ENCODE measurements at regions not wholly inside any gene's neighbourhood (a gene's known extent, or its start where the extent isn't known, plus 50 kb on each side); places are given as distances from the start of the nearest gene placed in this dataset.

DNA sequence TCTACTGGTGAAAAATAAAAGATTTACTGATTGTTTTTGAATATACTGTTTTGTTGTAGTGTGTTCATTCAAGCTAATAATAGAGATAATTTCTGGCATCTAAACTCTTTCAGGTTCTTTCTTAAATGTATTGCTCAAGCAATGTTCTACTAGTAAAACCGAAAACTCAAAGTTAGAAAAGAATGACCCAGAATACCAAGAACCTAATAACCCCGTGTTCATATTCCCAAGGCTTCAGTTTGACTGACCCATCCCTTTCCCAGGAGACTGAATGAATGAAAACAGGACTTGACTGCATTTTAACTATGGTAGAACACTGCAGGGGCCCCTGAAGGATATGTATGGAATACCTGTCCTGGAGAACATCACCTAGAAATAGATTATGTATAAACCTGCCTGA is 375.3 kb downstream of the MAFB start:
- DNase-seq, result no peak
- intact Hi-C loops (cut with micrococcal nuclease), result no loop called here
- H3K4me3 Mint-ChIP-seq, result no peak overlapping the region
- no peaks in the 10 kb centered on the region for H3K9me3 ChIP-seq (ENCODE audit: control insufficient read depth in 1 of 2, low read length in 2 of 2)
- no peak overlapping the region for H3K27ac ChIP-seq (ENCODE audit: low read depth, low read length)
- H3K4me1 Mint-ChIP-seq, result no peaks in the 10 kb centered on the region
- no peaks in the 10 kb centered on the region for H3K4me1 ChIP-seq (ENCODE audit: insufficient read depth, low read length)
- peaks cover 1 to 4% of the 10 kb centered on the region in 2 donors for H3K27me3 Mint-ChIP-seq
- peaks cover 0 to 6% (median 0%) of the 10 kb centered on the region in 8 donors for H3K9me3 Mint-ChIP-seq
- CTCF ChIA-PET (ENCODE audit: partially characterized antibody), result no interaction called here
- no peak overlapping the region for H3K27ac Mint-ChIP-seq
- H3K4me3 ChIP-seq (ENCODE audit: low read length in 2 of 2), result no peak overlapping the region
- no peaks in the 10 kb centered on the region for H3K27me3 ChIP-seq (ENCODE audit: insufficient read depth, low read length)
- no peaks in the 10 kb centered on the region for H3K36me3 Mint-ChIP-seq
- POLR2A ChIA-PET (ENCODE audit: partially characterized antibody), result no interaction called here
- H3K36me3 ChIP-seq (ENCODE audit: insufficient read depth, low read length), result no peaks in the 10 kb centered on the region

DNA sequence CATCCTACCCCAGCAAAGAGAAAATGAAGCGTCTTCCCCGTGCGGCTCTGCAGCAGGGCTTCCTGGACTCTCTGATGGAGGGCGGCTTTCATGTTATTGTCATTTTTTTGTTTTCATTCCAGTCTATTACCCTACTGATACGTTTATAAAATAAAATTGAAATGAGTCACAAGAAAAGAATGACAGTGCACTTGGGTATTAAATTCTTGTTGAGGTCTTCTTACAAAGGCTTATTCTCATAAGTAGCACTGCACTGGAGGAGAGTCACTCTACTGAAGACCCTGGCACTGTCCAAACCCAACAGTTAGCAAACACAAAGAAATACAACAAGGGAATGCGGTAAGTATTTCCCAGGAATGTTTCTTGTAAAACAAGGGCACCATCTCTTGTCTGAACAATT is 379.3 kb downstream of the MAFB start:
- H3K4me1 ChIP-seq (ENCODE audit: insufficient read depth, low read length), result no peaks in the 10 kb centered on the region
- H3K4me1 Mint-ChIP-seq, result no peaks in the 10 kb centered on the region
- no peak overlapping the region for H3K4me3 Mint-ChIP-seq
- DNase-seq, result no peak
- no peaks in the 10 kb centered on the region for H3K36me3 ChIP-seq (ENCODE audit: insufficient read depth, low read length)
- no peaks in the 10 kb centered on the region for H3K9me3 ChIP-seq (ENCODE audit: control insufficient read depth in 1 of 2, low read length in 2 of 2)
- H3K27me3 ChIP-seq (ENCODE audit: insufficient read depth, low read length), result no peaks in the 10 kb centered on the region
- H3K27ac ChIP-seq (ENCODE audit: low read depth, low read length), result no peak overlapping the region
- ChIA-PET CTCF (ENCODE audit: partially characterized antibody) (no interaction called here), POLR2A (ENCODE audit: partially characterized antibody) (no interaction called here)
- H3K27ac Mint-ChIP-seq, result no peak overlapping the region
- intact Hi-C loops (cut with micrococcal nuclease), result no loop called here
- no peaks in the 10 kb centered on the region for H3K36me3 Mint-ChIP-seq
- H3K9me3 Mint-ChIP-seq, result peaks cover 0 to 10% (median 0%) of the 10 kb centered on the region in 8 donors
- peaks cover 1 to 4% of the 10 kb centered on the region in 2 donors for H3K27me3 Mint-ChIP-seq
- H3K4me3 ChIP-seq (ENCODE audit: low read length in 2 of 2), result no peak overlapping the region

DNA sequence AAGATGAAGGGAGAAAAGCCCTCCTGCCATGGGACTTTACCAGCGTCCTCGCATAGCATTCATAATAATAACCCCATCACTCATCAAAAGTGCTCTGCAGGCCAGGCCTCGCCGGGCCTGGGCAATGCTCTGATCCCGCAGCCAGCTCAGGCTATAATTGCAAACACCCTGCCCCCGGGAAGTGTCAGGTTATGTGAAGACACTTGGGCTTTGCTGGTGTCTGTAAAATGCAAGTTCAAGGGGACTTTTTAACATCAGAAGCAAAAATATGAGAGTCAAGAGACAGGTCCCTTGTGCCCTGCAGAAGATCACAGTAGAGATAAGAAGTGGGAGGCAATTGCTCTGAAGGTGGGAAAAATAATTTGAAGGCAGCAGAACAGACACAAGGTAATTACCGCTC is 381.0 kb downstream of the MAFB start:
- Histone ChIP-seq H3K27me3 (ENCODE audit: insufficient read depth, low read length) (no peaks in the 10 kb centered on the region), H3K4me3 (ENCODE audit: low read length in 2 of 2) (no peak overlapping the region), H3K36me3 (ENCODE audit: insufficient read depth, low read length) (no peaks in the 10 kb centered on the region), H3K9me3 (ENCODE audit: control insufficient read depth in 1 of 2, low read length in 2 of 2) (no peaks in the 10 kb centered on the region), H3K4me1 (ENCODE audit: insufficient read depth, low read length) (no peaks in the 10 kb centered on the region), H3K27ac (ENCODE audit: low read depth, low read length) (no peak overlapping the region)
- Mint-ChIP-seq H3K9me3 (peaks cover 0 to 10% (median 0%) of the 10 kb centered on the region in 8 donors), H3K27ac (no peak overlapping the region), H3K4me3 (no peak overlapping the region), H3K27me3 (peaks cover 1 to 4% of the 10 kb centered on the region in 2 donors), H3K4me1 (peaks cover 0 to 4% (median 0%) of the 10 kb centered on the region in 4 donors), H3K36me3 (no peaks in the 10 kb centered on the region)
- ChIA-PET CTCF (ENCODE audit: partially characterized antibody) (no interaction called here), POLR2A (ENCODE audit: partially characterized antibody) (no interaction called here)
- DNase-seq, result no peak
- intact Hi-C loops (cut with micrococcal nuclease), result no loop called here

DNA sequence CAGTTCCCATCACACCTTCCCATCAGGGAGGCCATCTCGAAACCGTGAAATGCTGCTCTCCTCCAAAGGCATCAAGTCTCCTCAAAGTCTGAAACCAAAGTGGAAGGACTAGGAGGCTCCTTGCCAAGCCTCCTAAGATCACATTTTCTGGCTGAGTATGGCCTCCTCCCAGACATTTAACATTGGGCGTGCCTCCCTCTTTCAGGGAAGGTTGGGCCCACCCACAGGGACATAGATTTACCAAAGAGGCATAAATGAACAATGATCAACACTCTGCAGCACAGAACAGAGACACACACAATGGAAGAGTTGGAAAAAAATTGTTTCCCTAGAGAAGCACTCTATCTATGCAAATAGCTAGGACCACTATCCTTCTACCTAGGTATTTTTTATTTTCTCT is 381.8 kb downstream of the MAFB start:
- Histone ChIP-seq H3K27me3 (ENCODE audit: insufficient read depth, low read length) (no peaks in the 10 kb centered on the region), H3K9me3 (ENCODE audit: control insufficient read depth in 1 of 2, low read length in 2 of 2) (no peaks in the 10 kb centered on the region), H3K4me3 (ENCODE audit: low read length in 2 of 2) (no peak overlapping the region), H3K36me3 (ENCODE audit: insufficient read depth, low read length) (no peaks in the 10 kb centered on the region), H3K4me1 (ENCODE audit: insufficient read depth, low read length) (no peaks in the 10 kb centered on the region), H3K27ac (ENCODE audit: low read depth, low read length) (no peak overlapping the region)
- Mint-ChIP-seq H3K4me1 (peaks cover 0 to 4% (median 0%) of the 10 kb centered on the region in 4 donors), H3K27ac (no peak overlapping the region), H3K36me3 (no peaks in the 10 kb centered on the region), H3K9me3 (peaks cover 0 to 8% (median 0%) of the 10 kb centered on the region in 8 donors), H3K27me3 (peaks cover 1 to 4% of the 10 kb centered on the region in 2 donors), H3K4me3 (no peak overlapping the region)
- ChIA-PET POLR2A (ENCODE audit: partially characterized antibody) (no interaction called here), CTCF (ENCODE audit: partially characterized antibody) (no interaction called here)
- intact Hi-C loops (cut with micrococcal nuclease), result no loop called here
- no peak for DNase-seq

GRCh38 chr20:40305303-40305702 is 383.7 kb downstream of the MAFB start:
- intact Hi-C loops (cut with micrococcal nuclease), result no loop called here
- ChIA-PET CTCF (ENCODE audit: partially characterized antibody) (no interaction called here), POLR2A (ENCODE audit: partially characterized antibody) (no interaction called here)
- Mint-ChIP-seq H3K4me1 (peaks cover 0 to 4% (median 0%) of the 10 kb centered on the region in 4 donors), H3K9me3 (peaks cover 0 to 4% (median 0%) of the 10 kb centered on the region in 8 donors), H3K27me3 (peaks cover 1 to 3% of the 10 kb centered on the region in 2 donors), H3K4me3 (no peak overlapping the region), H3K27ac (no peak overlapping the region), H3K36me3 (no peaks in the 10 kb centered on the region)
- Histone ChIP-seq H3K27ac (ENCODE audit: low read depth, low read length) (no peak overlapping the region), H3K27me3 (ENCODE audit: insufficient read depth, low read length) (no peaks in the 10 kb centered on the region), H3K9me3 (ENCODE audit: control insufficient read depth in 1 of 2, low read length in 2 of 2) (no peaks in the 10 kb centered on the region), H3K4me3 (ENCODE audit: low read length in 2 of 2) (no peak overlapping the region), H3K4me1 (ENCODE audit: insufficient read depth, low read length) (no peaks in the 10 kb centered on the region), H3K36me3 (ENCODE audit: insufficient read depth, low read length) (no peaks in the 10 kb centered on the region)
- DNase-seq, result no peak

DNA sequence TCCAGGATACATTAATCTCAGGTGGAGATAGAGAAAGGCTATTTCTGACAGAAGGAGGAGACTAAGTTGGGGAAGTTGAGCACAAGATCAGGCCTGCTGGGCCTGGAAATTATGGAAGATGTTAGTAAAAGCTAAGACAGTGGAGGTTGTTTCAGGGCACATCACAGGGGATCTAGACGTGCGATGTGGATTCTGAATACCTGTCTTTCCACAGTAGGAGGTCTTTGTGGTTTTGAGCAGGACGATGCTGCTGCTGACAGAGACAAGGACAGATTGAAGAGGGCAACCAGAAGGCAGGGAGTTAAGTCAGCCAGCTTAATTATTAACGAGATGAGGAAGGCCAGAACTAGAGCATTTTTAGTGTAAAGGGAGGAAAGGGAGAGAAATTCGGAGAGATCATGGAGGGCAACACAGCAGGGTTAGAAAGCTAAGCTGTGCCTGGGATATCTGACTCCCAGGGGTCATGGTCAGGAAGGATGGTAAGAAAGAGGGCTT is 384.9 kb downstream of the MAFB start:
- no peak for DNase-seq
- Mint-ChIP-seq H3K9me3 (peaks cover 0 to 4% (median 0%) of the 10 kb centered on the region in 8 donors), H3K4me3 (no peak overlapping the region), H3K36me3 (no peaks in the 10 kb centered on the region), H3K27ac (peak overlapping the region in 1 of 7 donors; percentile 31), H3K27me3 (peaks cover 0 to 1% of the 10 kb centered on the region in 2 donors), H3K4me1 (peaks cover 0 to 4% (median 0%) of the 10 kb centered on the region in 4 donors)
- no peaks in the 10 kb centered on the region for H3K27me3 ChIP-seq (ENCODE audit: insufficient read depth, low read length)
- no peaks in the 10 kb centered on the region for H3K4me1 ChIP-seq (ENCODE audit: insufficient read depth, low read length)
- intact Hi-C loops (cut with micrococcal nuclease), result no loop called here
- H3K9me3 ChIP-seq (ENCODE audit: control insufficient read depth in 1 of 2, low read length in 2 of 2), result no peaks in the 10 kb centered on the region
- no peaks in the 10 kb centered on the region for H3K36me3 ChIP-seq (ENCODE audit: insufficient read depth, low read length)
- H3K27ac ChIP-seq (ENCODE audit: low read depth, low read length), result no peak overlapping the region
- ChIA-PET CTCF (ENCODE audit: partially characterized antibody) (no interaction called here), POLR2A (ENCODE audit: partially characterized antibody) (no interaction called here)
- no peak overlapping the region for H3K4me3 ChIP-seq (ENCODE audit: low read length in 2 of 2)

DNA sequence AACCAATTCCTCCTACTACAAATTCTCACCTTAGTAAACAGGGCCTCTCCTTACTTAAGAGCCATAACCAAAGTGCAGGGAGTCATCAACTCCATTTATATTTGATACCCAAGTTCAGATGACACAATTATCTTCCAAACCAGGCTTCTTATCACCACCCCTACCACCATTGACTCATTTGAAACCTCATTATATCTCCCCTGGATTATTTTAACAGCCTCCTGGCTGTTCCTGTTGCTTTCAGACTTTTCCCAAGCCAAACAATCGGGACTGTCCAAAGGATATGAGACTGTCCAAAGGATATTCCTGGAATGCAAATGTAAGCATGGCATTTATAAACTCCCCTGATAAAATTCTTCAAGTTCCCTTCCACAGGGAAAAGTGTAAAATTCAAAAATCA is 394.3 kb downstream of the MAFB start:
- intact Hi-C loops (cut with micrococcal nuclease), result no loop called here
- ChIA-PET CTCF (ENCODE audit: partially characterized antibody) (no interaction called here), POLR2A (ENCODE audit: partially characterized antibody) (no interaction called here)
- DNase-seq, result no peak
- Mint-ChIP-seq H3K27ac (no peak overlapping the region), H3K4me1 (no peaks in the 10 kb centered on the region), H3K9me3 (peaks cover 0 to 4% (median 0%) of the 10 kb centered on the region in 8 donors), H3K4me3 (no peak overlapping the region), H3K36me3 (no peaks in the 10 kb centered on the region), H3K27me3 (no peaks in the 10 kb centered on the region)
- H3K36me3 ChIP-seq (ENCODE audit: insufficient read depth, low read length), result no peaks in the 10 kb centered on the region
- no peaks in the 10 kb centered on the region for H3K9me3 ChIP-seq (ENCODE audit: control insufficient read depth in 1 of 2, low read length in 2 of 2)
- H3K4me1 ChIP-seq (ENCODE audit: insufficient read depth, low read length), result no peaks in the 10 kb centered on the region
- no peak overlapping the region for H3K27ac ChIP-seq (ENCODE audit: low read depth, low read length)
- H3K4me3 ChIP-seq (ENCODE audit: low read length in 2 of 2), result no peak overlapping the region
- no peaks in the 10 kb centered on the region for H3K27me3 ChIP-seq (ENCODE audit: insufficient read depth, low read length)

- H3K27ac Mint-ChIP-seq, result no peak overlapping the region
- Histone ChIP-seq H3K4me1 (ENCODE audit: insufficient read depth, low read length) (no peaks in the 10 kb centered on the region), H3K9me3 (ENCODE audit: control insufficient read depth in 1 of 2, low read length in 2 of 2) (no peaks in the 10 kb centered on the region), H3K27me3 (ENCODE audit: insufficient read depth, low read length) (no peaks in the 10 kb centered on the region), H3K36me3 (ENCODE audit: insufficient read depth, low read length) (no peaks in the 10 kb centered on the region), H3K27ac (ENCODE audit: low read depth, low read length) (no peak overlapping the region), H3K4me3 (ENCODE audit: low read length in 2 of 2) (no peak overlapping the region)
- ChIA-PET POLR2A (ENCODE audit: partially characterized antibody) (no interaction called here), CTCF (ENCODE audit: partially characterized antibody) (no interaction called here)
- no peaks in the 10 kb centered on the region for H3K27me3 Mint-ChIP-seq
- H3K4me1 Mint-ChIP-seq, result no peaks in the 10 kb centered on the region
- no peaks in the 10 kb centered on the region for H3K36me3 Mint-ChIP-seq
- DNase-seq, result no peak
- no peak overlapping the region for H3K4me3 Mint-ChIP-seq
- intact Hi-C loops (cut with micrococcal nuclease), result no loop called here
- H3K9me3 Mint-ChIP-seq, result peaks cover 0 to 4% (median 0%) of the 10 kb centered on the region in 8 donors
Measured at GRCh38 chr20:40294175-40294574, 394.9 kb downstream of the MAFB start.
